ENCODE measurements at regions not wholly inside any gene's neighbourhood (a gene's known extent, or its start where the extent isn't known, plus 50 kb on each side); places are given as distances from the start of the nearest gene placed in this dataset.

DNA sequence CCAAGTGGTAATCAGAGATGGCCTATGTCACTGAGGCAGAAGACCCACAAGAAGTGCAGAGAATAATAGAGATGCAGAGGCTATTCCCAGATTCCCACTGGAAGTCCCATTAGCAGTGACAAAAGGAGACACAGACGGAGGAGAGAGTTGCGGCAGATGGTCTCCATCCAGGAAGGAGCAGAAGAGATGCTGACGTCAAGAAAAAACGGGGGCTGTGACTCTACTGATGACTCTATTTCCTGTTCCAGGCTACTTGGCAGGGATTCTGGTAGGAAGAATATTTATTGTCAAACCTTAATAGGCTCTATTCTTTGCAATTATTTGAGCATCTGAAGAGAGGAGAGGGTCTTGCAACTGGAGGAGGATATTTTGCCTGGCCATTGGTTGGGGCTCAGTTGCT lies 246.0 kb upstream of the ECI2 start:
- Mint-ChIP-seq H3K36me3 (no peaks in the 10 kb centered on the region), H3K27ac (no peak overlapping the region), H3K4me1 (no peaks in the 10 kb centered on the region), H3K27me3 (no peaks in the 10 kb centered on the region), H3K4me3 (no peak overlapping the region), H3K9me3 (peaks cover 16% of the 10 kb centered on the region)
- DNase-seq, result no peak
- CTCF ChIA-PET, result no interaction called here

DNA sequence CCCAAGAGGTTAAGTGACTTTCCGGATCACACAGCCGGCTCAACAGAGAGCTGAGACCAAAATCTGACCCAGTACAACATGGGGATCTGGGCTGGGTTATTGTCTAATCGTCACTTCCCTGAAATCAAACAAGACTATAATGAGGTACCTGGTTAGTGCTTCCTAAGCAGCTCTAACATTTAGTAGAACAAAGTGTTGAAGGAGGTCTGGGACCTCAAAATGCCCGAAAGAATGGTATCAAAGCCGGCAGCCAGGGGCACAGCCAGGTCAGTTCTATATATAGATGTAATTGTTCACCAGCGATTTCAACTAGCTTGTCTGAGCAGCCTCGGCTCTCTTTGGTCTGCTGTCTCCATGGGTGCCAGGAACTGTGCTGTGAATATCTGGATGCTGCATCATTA lies 245.5 kb upstream of the ECI2 start:
- no peak for DNase-seq
- no peak overlapping the region for H3K27ac Mint-ChIP-seq
- H3K4me1 Mint-ChIP-seq, result no peaks in the 10 kb centered on the region
- H3K27me3 Mint-ChIP-seq, result no peaks in the 10 kb centered on the region
- no peaks in the 10 kb centered on the region for H3K36me3 Mint-ChIP-seq
- peaks cover 16% of the 10 kb centered on the region for H3K9me3 Mint-ChIP-seq
- no peak overlapping the region for H3K4me3 Mint-ChIP-seq
- CTCF ChIA-PET, result no interaction called here

DNA sequence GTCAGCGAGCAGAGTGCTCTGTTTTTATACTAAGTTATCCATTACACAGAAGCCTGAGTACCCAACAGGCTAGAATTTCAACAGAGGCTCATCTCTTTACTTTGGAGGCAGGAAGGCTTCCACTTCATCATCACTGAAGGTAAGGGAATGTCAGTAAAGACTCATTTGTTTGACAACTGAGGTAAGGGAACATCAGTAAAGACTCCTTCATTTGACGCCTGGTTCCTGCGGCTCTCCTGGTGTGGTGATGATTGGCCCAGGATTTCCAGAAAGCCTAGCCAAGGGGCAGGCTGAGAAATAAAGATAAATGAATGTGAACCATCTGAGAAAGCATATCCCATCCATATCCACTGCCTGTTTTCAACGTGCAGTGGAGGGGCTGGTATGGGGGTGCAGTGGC lies 244.6 kb upstream of the ECI2 start:
- H3K9me3 Mint-ChIP-seq, result peaks cover 16% of the 10 kb centered on the region
- H3K27me3 Mint-ChIP-seq, result no peaks in the 10 kb centered on the region
- CTCF ChIA-PET, result no interaction called here
- DNase-seq, result no peak
- no peak overlapping the region for H3K27ac Mint-ChIP-seq
- no peaks in the 10 kb centered on the region for H3K36me3 Mint-ChIP-seq
- no peak overlapping the region for H3K4me3 Mint-ChIP-seq
- H3K4me1 Mint-ChIP-seq, result no peaks in the 10 kb centered on the region

DNA sequence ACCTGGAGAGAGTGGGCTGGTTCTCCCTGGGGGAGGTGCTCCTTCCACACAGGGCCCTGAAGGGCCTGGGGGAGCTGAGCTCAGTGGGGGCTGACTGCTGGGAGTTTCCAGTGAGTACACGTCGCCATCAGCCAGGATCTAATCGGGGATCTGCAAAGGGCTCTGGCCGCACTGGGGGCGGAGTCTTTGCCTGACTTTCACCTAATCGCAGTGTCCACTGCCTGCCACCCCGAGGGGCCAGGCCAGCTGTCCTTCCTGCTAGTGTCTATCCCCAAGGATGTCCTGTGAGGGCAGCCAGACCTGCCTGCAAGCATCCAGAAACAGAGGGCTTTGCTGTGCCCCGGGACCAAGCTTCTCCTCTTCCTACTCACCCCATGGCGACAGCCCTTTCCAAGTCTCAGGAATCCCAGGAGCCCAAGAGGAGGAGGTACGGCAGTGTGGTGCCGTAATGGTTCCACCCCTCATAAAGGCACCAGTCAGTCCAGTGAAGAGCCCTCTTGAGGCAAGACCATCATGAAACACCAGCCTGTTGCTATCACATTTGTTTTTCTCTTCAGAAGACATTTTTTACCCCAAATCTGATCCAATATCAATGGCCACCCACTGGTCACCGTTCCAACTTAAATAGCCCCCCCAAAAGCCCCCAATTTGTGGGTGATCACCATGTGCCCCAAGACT lies 243.1 kb upstream of the ECI2 start:
- Mint-ChIP-seq H3K4me3 (no peak overlapping the region), H3K36me3 (no peaks in the 10 kb centered on the region), H3K4me1 (no peaks in the 10 kb centered on the region), H3K9me3 (peaks cover 6% of the 10 kb centered on the region), H3K27ac (no peak overlapping the region), H3K27me3 (no peaks in the 10 kb centered on the region)
- CTCF ChIA-PET, result no interaction called here
- no peak for DNase-seq

DNA sequence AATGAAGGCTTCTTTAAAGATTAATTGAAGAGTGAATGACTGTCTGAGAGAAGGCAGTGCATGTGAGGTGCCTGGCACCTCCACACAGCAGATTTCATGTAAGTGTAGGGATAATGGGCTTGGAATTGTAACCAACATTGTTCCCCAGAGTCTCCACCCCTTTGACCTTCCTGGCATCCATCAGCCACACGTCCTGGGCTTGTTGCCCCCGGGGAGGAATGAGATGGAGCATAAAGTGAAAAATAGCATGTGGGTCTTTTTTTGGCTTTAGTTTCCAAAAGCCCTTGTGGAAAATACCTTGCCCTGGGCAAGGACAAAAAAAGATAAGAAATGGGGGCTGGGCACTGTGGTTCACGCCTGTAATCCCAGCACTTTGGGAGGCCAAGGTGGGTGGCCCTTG lies 242.2 kb upstream of the ECI2 start:
- Mint-ChIP-seq H3K9me3 (peaks cover 4% of the 10 kb centered on the region), H3K4me3 (no peak overlapping the region), H3K27me3 (no peaks in the 10 kb centered on the region), H3K36me3 (no peaks in the 10 kb centered on the region), H3K27ac (no peak overlapping the region), H3K4me1 (no peaks in the 10 kb centered on the region)
- CTCF ChIA-PET, result no interaction called here
- no peak for DNase-seq

DNA sequence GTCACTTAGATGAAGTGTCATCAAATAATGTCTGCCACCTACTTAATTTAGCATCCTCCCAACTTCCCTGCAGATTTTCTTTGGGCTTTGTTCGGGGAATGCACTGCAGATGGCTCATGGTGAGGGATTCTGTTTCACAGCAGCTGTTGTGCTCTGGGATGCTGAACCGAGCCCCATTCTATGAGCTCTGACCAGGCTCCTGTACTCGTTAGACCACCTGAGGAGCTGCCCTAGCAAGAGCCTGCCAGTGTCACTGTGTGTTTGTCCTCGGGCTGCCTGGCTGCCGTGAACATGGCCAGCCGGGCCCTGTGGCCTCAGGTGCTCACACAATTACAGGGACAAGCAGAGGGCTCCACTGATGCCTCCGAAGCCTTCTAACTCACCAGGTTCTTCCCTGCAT lies 238.8 kb upstream of the ECI2 start:
- Mint-ChIP-seq H3K36me3 (no peaks in the 10 kb centered on the region), H3K27ac (no peak overlapping the region), H3K9me3 (no peaks in the 10 kb centered on the region), H3K4me3 (no peak overlapping the region), H3K27me3 (peaks cover 7% of the 10 kb centered on the region), H3K4me1 (no peaks in the 10 kb centered on the region)
- CTCF ChIA-PET, result no interaction called here
- no peak for DNase-seq

DNA sequence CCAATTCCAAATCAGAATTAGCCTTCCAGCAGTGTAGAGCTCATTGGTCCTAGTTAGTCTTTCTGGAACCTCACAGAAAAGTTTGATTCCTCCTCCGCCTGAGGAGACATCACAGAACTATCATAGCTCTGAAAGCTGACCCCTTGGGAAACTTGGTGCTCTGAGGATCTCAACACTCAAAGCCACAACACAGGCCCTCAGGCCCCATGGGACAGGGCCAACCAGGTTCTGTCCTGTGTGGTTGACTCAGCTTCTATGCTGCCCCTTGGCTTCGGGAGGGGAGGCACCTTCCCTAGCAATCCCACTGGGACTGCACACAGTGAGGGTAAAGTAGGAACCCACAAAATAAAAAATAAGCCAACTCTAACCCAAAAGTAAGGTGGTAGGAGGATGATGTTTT lies 237.5 kb upstream of the ECI2 start:
- no peak overlapping the region for H3K27ac Mint-ChIP-seq
- no peaks in the 10 kb centered on the region for H3K4me1 Mint-ChIP-seq
- no peaks in the 10 kb centered on the region for H3K36me3 Mint-ChIP-seq
- DNase-seq, result no peak
- no peak overlapping the region for H3K4me3 Mint-ChIP-seq
- H3K27me3 Mint-ChIP-seq, result peaks cover 7% of the 10 kb centered on the region
- H3K9me3 Mint-ChIP-seq, result no peaks in the 10 kb centered on the region
- CTCF ChIA-PET, result no interaction called here

DNA sequence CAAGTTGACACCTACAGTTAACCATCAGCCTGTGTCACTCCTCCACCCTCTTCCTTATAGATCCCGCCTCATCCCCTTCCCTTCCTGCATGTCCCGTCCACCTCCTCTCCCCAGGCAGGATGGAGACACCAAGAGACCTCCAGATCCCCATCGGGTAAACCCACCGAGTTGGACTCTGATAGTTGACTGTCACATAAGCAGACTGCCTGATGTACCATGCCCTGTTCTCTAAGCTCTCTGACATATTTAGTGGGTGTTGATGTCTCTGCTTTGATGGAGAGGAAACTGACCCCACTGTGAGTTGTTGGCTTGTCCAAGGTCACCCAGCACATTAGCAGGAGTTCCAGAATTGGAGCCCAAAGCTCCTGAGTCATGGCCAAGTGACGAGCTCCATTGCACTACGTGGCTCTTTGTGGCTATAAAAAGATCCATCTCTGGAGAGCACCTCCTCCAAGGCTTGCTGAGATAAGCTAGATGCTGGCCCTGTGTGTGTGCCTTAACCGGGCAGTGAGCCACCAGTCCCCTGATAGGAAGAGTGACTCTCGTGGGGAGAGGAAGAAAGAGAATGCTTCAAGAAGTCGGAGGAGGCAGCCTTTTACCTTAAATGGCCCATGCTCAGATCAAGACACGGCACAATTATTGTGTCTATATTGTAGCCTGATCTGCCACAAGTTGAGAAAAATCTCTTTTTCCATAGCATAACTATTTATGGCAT lies 236.0 kb upstream of the ECI2 start:
- no peak overlapping the region for H3K4me3 Mint-ChIP-seq
- DNase-seq, result no peak
- H3K36me3 Mint-ChIP-seq, result no peaks in the 10 kb centered on the region
- CTCF ChIA-PET, result no interaction called here
- no peak overlapping the region for H3K27ac Mint-ChIP-seq
- H3K9me3 Mint-ChIP-seq, result no peaks in the 10 kb centered on the region
- no peaks in the 10 kb centered on the region for H3K4me1 Mint-ChIP-seq
- peaks cover 7% of the 10 kb centered on the region for H3K27me3 Mint-ChIP-seq

DNA sequence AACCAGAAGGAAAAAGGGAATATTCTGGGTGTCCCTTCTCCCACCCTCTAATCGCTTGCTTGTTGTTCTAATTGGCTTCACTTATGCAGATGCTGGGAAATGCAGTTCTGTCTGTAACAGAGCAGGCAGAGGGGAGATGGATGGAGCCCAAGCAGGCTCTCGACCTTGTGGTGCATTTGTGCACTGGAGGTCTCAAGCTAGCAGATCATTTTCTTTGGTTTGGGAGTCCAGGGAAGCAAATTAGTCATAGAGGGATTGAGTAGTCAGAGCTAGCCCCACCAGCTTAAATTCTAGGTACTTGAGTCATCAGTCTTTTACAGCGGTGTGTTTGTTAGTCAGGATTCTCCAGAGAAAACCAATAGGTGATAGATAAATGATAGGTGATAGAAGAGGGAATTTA lies 234.7 kb upstream of the ECI2 start:
- DNase-seq, result no peak
- H3K9me3 Mint-ChIP-seq, result no peaks in the 10 kb centered on the region
- CTCF ChIA-PET, result no interaction called here

DNA sequence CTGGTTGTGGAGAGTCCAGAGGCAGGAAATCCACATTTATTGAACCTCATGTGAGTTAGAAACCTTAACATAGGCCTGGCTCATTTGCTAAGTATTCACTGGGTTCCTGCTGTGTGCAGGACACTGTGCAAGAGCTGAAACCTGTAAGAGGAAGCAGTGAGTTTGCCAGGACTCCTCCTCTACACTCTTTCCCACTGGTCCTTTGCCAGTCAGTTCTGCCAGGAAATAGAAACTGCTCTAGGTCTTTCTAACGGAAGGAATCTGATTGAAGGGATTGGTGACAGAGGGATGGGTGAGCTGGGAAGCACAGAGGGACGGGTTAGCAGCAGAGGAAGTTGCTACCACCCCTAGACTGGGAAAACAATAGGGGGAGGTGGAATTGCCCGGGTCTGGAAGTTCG lies 234.2 kb upstream of the ECI2 start:
- no peak overlapping the region for H3K27ac Mint-ChIP-seq
- peaks cover 12% of the 10 kb centered on the region for H3K27me3 Mint-ChIP-seq
- no peak for DNase-seq
- no peaks in the 10 kb centered on the region for H3K9me3 Mint-ChIP-seq
- CTCF ChIA-PET, result interaction anchor here (0.5 kb wide), 1 partner anchor 709 kb away, joined by 4 read pairs; no protein-coding TSS in a partner anchor
- no peaks in the 10 kb centered on the region for H3K36me3 Mint-ChIP-seq
- H3K4me1 Mint-ChIP-seq, result no peaks in the 10 kb centered on the region
- H3K4me3 Mint-ChIP-seq, result no peak overlapping the region

More for the DNA sequence above, 234.7 kb upstream of the ECI2 start:
- no peaks in the 10 kb centered on the region for H3K36me3 Mint-ChIP-seq
- H3K27me3 Mint-ChIP-seq, result peaks cover 7% of the 10 kb centered on the region
- H3K4me1 Mint-ChIP-seq, result no peaks in the 10 kb centered on the region
- H3K27ac Mint-ChIP-seq, result no peak overlapping the region
- no peak overlapping the region for H3K4me3 Mint-ChIP-seq

DNA sequence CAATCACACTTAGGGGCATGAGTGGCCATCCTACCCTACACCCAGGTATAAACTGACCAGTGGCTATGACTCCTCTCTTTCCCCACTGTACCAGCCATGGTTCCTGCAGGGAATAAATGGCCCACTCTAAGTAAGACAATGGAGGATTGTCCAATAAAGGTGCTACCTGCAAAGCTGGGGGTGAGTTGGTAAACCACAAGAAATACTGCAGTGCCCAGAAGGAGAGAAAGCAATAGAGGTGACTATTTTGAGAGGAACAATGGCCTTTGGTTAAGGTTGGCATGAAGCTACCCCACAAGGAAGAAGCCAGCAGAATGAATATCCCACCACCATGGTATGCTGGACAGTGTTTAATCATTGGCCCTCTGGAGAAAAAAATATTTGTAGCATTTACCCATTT lies 233.3 kb upstream of the ECI2 start:
- H3K27me3 Mint-ChIP-seq, result peaks cover 12% of the 10 kb centered on the region
- CTCF ChIA-PET, result no interaction called here
- no peak overlapping the region for H3K27ac Mint-ChIP-seq
- no peak overlapping the region for H3K4me3 Mint-ChIP-seq
- H3K9me3 Mint-ChIP-seq, result no peaks in the 10 kb centered on the region
- no peaks in the 10 kb centered on the region for H3K4me1 Mint-ChIP-seq
- DNase-seq, result no peak
- no peaks in the 10 kb centered on the region for H3K36me3 Mint-ChIP-seq

DNA sequence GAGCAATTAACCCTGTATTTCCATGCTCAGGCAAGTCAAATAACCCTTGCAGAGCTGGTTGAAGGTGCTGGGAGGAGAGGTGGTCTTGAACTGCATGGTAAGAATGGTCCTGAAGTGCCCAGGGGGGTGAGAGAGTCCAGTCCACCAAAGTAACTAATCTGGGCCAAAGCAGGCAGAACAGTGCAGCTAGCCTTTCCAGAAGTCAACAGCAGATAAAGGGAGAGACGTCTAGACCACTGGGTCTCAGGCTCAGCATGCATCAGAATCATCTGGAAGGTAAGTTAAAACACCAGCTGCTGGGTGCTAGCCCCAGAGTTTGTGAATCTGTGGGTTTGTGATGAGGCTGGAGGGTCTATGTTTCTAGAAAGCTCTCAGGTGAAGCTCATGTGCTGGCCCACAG lies 232.3 kb upstream of the ECI2 start:
- H3K4me3 Mint-ChIP-seq, result no peak overlapping the region
- CTCF ChIA-PET, result no interaction called here
- H3K36me3 Mint-ChIP-seq, result no peaks in the 10 kb centered on the region
- H3K27ac Mint-ChIP-seq, result no peak overlapping the region
- peaks cover 12% of the 10 kb centered on the region for H3K27me3 Mint-ChIP-seq
- H3K4me1 Mint-ChIP-seq, result no peaks in the 10 kb centered on the region
- no peak for DNase-seq
- no peaks in the 10 kb centered on the region for H3K9me3 Mint-ChIP-seq

DNA sequence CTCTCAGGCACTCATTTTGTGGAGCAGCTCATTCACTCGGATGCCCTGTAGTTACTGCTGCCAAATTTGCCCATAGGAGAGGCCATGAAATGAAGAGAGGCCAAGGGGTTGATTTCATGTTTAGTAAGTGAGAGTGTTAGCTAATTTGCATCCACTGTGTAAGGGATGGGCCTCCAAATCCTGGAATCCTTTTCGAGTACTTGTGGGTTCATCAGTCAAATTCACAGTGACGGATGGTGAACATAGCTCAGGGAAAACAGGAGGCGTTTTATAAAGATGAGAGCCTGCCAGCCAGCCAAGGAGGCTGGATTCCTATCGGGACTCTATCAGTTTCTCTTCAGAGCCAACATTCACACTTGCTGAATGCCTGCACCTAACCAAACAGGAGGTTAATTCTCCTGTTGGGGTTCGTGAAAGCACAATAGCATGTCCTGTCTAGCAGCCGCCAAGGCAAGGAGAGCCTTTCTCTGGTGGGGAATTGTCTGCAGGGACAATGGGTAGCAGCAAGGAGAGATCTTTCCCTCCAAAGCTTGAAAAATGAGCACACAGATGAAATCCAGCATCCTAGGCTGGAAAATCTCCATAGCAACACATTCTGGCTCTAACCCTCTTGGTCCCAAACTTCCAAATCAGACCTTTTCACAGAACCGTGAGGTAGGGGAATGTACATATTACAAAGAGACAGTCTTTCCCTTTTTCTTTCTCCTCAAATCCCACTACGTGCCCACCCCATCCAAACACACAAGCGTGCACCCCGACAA lies 231.4 kb upstream of the ECI2 start:
- Mint-ChIP-seq H3K27me3 (peaks cover 12% of the 10 kb centered on the region), H3K4me1 (no peaks in the 10 kb centered on the region), H3K27ac (no peak overlapping the region), H3K36me3 (no peaks in the 10 kb centered on the region), H3K9me3 (no peaks in the 10 kb centered on the region), H3K4me3 (no peak overlapping the region)
- CTCF ChIA-PET, result no interaction called here
- no peak for DNase-seq

DNA sequence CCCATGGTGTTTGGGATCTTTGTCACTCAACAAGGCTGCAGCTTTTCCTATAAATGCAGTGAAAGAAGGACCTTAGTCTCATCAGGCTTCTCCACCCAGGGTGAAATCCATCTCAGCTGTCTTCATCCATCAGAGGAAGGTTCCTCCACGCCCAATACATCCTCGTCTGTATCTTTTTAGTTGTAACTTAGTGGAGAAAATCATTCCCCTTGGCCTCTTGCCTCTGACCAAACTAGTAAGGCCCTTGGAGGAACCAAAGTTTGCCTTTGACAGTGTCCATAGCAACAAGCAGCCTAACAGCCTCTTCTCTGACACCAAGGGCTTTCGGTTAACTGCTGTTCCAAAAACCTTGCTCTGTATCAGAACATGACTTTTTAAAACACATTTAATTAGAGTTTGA lies 230.3 kb upstream of the ECI2 start:
- no peak for DNase-seq

DNA sequence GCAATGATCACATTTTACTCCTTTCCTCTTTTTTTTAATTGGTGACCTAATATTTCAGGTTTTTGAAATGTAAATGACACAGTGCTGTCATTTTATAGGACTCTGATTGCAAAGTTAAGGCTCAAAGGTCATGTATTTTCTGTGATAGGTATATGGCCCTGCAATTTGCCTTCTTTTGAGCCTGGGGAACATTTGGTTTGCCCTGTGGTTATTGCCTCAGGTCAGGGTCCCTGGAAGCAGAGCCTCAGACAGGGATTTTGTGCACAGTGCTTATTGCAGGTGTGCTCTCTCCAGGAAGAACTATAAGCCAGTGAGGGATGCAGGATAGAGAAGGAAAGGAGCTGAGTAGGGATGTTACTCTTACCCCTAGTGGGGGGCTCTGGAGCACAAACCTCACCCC lies 229.3 kb upstream of the ECI2 start:
- peaks cover 5% of the 10 kb centered on the region for H3K27me3 Mint-ChIP-seq

More for the DNA sequence above, 230.3 kb upstream of the ECI2 start:
- CTCF ChIA-PET, result no interaction called here
- no peak overlapping the region for H3K27ac Mint-ChIP-seq
- H3K4me3 Mint-ChIP-seq, result no peak overlapping the region
- no peaks in the 10 kb centered on the region for H3K36me3 Mint-ChIP-seq
- no peaks in the 10 kb centered on the region for H3K9me3 Mint-ChIP-seq
- H3K4me1 Mint-ChIP-seq, result no peaks in the 10 kb centered on the region
- H3K27me3 Mint-ChIP-seq, result peaks cover 5% of the 10 kb centered on the region

More for the DNA sequence above, 229.3 kb upstream of the ECI2 start:
- Mint-ChIP-seq H3K4me3 (no peak overlapping the region), H3K36me3 (no peaks in the 10 kb centered on the region), H3K9me3 (no peaks in the 10 kb centered on the region), H3K27ac (no peak overlapping the region), H3K4me1 (no peaks in the 10 kb centered on the region)
- CTCF ChIA-PET, result no interaction called here
- no peak for DNase-seq

All from activated naive CD4-positive, alpha-beta T cell treated with anti-CD3 and anti-CD28 coated beads, Interleukin-2, amount 10 ng/mL, durations not matched to agents 7 days and 5 days (primary cell).